ENCODE measurements at regions not wholly inside any gene's neighbourhood (a gene's known extent, or its start where the extent isn't known, plus 50 kb on each side); places are given as distances from the start of the nearest gene placed in this dataset.
A peak's percentile ranks its signal among the peaks of the same experiment; 100 is the strongest.
"Not testable (repeated sequence)": the region's sequence is repeated elsewhere in the genome, so short reads cannot be mapped to it uniquely, and the experiment has no call there.

- DNase-seq = no peak
- in situ Hi-C loops (cut with MboI; ENCODE audit: low pct_unique_long_range_greater_than_20kb, low sequenced_read_pairs) = no loop called here
Observed at GRCh38 chr5:165039748-165040147, 1534.3 kb downstream of the MAT2B start.

DNA sequence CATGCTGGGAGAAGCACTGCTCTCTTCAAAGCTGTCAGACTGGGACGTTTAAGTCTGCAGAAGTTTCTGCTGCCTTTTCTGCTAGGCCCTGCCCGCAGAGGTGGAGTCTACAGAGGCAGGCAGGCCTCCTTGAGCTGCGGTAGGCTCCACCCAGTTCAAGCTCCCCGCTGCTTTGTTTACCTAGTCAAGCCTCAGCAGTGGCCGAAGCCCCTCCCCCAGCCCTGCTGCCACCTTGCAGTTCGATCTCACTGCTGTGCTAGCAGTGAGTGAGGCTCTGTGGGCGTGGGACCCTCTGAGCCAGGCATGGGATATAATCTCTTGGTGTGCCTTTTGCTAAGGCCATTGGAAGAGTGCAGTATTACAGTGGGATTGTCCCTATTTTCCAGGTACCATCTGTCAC, 1540.5 kb downstream of the MAT2B start:
- DNase-seq; in situ Hi-C loops (cut with MboI; ENCODE audit: low pct_unique_long_range_greater_than_20kb, low sequenced_read_pairs): not testable (repeated sequence)

- DNase-seq = no peak
- in situ Hi-C loops (cut with MboI; ENCODE audit: low pct_unique_long_range_greater_than_20kb, low sequenced_read_pairs) = no loop called here
Observed at GRCh38 chr5:165055476-165055875, 1550.1 kb downstream of the MAT2B start.

GRCh38 chr5:165057145-165057544, 1551.7 kb downstream of the MAT2B start:
- DNase-seq = no peak
- in situ Hi-C loops (cut with MboI; ENCODE audit: low pct_unique_long_range_greater_than_20kb, low sequenced_read_pairs) = no loop called here

- DNase-seq = no peak
- in situ Hi-C loops (cut with MboI; ENCODE audit: low pct_unique_long_range_greater_than_20kb, low sequenced_read_pairs) = no loop called here
Observed at GRCh38 chr5:165066751-165067385, 1561.4 kb downstream of the MAT2B start.

DNA sequence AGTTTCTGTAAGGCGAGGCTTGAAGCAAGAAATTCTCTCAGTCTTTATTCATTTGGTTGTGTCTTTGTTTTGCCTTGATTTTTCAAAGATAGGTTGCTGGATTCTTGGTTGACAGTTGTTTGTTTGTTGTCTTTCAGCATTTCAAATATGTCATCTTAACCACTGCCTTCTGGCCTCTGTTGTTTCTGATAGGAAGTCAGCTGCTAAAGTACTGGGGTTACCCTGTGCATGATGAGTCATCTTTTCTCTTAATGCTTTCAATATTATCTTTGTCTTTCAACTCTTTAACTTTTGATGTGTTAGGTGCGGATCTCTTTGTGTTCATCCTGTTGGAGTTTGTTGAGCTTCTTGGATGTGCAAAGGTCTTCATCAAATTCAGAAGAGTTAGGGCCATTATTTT, 1571.3 kb downstream of the MAT2B start:
- in situ Hi-C loops (cut with MboI; ENCODE audit: low pct_unique_long_range_greater_than_20kb, low sequenced_read_pairs) = no loop called here
- no peak for DNase-seq

DNA sequence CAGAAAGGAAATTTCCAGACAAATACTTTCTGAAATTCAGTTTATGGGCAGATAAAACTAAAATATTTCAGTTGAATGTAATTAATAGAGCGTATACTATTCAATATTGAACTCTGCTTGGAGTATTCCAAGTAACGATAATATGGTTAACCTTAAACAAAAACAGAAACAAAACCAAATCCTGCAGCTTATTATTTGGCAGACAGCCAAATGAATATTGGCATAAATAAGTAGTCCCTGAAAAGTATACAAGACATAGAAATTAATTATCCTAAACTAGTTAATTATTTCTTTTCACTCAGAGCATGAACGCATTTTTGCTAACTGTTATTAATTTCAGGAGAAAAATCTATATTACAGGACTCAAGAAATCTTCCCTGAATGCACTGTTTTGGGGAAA, 1574.0 kb downstream of the MAT2B start:
- DNase-seq = no peak
- in situ Hi-C loops (cut with MboI; ENCODE audit: low pct_unique_long_range_greater_than_20kb, low sequenced_read_pairs) = no loop called here

- in situ Hi-C loops (cut with MboI; ENCODE audit: low pct_unique_long_range_greater_than_20kb, low sequenced_read_pairs) = no loop called here
- no peak for DNase-seq
Observed at GRCh38 chr5:165083394-165083793, 1578.0 kb downstream of the MAT2B start.

DNA sequence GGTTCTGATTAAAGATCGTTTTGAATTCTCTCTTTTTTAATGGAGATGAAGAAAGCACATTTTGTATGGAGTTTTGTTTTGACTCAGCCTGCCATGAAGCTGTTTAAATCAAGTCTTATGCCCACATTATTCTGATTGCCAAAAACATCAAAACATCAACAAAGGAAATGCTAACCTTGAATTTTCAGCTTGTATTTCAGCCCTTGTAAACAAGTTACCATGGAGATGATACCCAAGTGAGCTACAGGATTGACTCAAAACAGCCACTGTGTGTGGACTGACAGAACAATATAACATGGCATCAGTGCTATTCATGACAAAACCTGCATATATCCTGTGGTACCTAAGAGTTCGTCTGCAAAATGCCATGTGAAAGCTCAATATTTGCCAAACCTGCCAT, 1581.0 kb downstream of the MAT2B start:
- in situ Hi-C loops (cut with MboI; ENCODE audit: low pct_unique_long_range_greater_than_20kb, low sequenced_read_pairs) = no loop called here
- no peak for DNase-seq

GRCh38 chr5:165094782-165095181, 1589.4 kb downstream of the MAT2B start:
- no peak for DNase-seq
- in situ Hi-C loops (cut with MboI; ENCODE audit: low pct_unique_long_range_greater_than_20kb, low sequenced_read_pairs) = no loop called here

GRCh38 chr5:165101709-165102108, 1596.3 kb downstream of the MAT2B start:
- DNase-seq = no peak
- in situ Hi-C loops (cut with MboI; ENCODE audit: low pct_unique_long_range_greater_than_20kb, low sequenced_read_pairs) = no loop called here

DNA sequence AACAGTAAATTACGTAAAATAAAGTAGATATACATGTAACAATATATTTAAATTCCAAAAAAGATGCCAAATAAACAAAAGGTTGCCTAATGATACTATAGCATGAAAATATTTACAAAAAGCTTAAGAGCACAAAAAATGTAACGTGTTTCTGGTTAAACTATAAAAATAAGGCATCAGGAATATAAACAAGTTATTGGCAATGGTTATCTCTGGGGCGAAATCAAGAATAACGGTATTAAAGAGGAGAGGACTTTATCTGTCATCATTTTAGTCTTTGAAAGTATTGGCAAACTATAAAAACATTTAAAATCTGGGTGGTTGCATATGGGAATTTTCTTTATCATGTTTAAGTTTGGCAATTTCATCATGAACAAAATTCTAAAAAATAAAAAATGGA, 1599.2 kb downstream of the MAT2B start:
- no peak for DNase-seq
- in situ Hi-C loops (cut with MboI; ENCODE audit: low pct_unique_long_range_greater_than_20kb, low sequenced_read_pairs) = no loop called here

GRCh38 chr5:165108809-165109208, 1603.4 kb downstream of the MAT2B start:
- in situ Hi-C loops (cut with MboI; ENCODE audit: low pct_unique_long_range_greater_than_20kb, low sequenced_read_pairs) = no loop called here
- no peak for DNase-seq

DNA sequence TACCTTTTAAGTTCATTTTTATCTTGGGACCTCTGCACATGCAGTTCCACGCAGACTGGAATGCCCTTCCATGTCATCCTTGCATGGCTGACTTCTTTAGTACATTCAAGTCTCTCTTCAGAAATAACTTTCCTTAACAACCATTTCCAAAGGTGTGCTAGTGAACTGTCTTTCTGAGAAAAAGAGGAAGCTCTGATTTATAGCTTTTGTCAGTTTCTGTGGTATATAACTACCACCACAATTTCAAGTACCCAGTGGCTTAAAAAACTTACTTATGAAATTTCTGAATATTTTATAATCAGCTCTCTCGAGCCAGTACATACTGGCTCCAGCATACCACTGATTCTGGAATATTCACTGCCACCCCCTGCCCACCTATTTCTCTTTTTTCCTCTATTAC, 1613.8 kb downstream of the MAT2B start:
- peak; percentile 61 for DNase-seq
- in situ Hi-C loops (cut with MboI; ENCODE audit: low pct_unique_long_range_greater_than_20kb, low sequenced_read_pairs) = no loop called here

GRCh38 chr5:165126598-165126997, 1621.2 kb downstream of the MAT2B start:
- in situ Hi-C loops (cut with MboI; ENCODE audit: low pct_unique_long_range_greater_than_20kb, low sequenced_read_pairs) = no loop called here

GRCh38 chr5:165127941-165128340, 1622.5 kb downstream of the MAT2B start:
- in situ Hi-C loops (cut with MboI; ENCODE audit: low pct_unique_long_range_greater_than_20kb, low sequenced_read_pairs) = no loop called here

More at GRCh38 chr5:165126598-165126997, 1621.2 kb downstream of the MAT2B start:
- no peak for DNase-seq

DNA sequence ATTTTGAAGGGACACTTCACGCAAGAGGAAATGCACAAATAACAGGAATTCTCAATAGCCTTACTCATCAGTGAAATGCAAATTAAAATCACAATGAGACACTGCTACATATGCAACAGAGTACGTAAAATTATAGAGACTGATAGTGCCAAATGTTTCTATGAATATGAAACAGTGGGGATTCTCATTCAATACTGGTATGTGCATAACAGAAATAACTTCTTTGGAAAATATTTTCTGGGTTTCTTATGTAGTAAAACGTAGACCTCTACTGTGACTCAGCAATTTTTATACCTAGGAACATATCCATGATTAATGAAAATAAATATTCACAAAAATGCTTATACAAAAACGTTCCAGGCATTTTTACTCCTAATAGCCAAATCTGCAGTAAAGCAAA, 1625.2 kb downstream of the MAT2B start:
- in situ Hi-C loops (cut with MboI; ENCODE audit: low pct_unique_long_range_greater_than_20kb, low sequenced_read_pairs) = no loop called here
- no peak for DNase-seq

More at GRCh38 chr5:165127941-165128340, 1622.5 kb downstream of the MAT2B start:
- no peak for DNase-seq

- no peak for DNase-seq
- in situ Hi-C loops (cut with MboI; ENCODE audit: low pct_unique_long_range_greater_than_20kb, low sequenced_read_pairs) = no loop called here
Observed at GRCh38 chr5:165134155-165134554, 1628.7 kb downstream of the MAT2B start.

DNA sequence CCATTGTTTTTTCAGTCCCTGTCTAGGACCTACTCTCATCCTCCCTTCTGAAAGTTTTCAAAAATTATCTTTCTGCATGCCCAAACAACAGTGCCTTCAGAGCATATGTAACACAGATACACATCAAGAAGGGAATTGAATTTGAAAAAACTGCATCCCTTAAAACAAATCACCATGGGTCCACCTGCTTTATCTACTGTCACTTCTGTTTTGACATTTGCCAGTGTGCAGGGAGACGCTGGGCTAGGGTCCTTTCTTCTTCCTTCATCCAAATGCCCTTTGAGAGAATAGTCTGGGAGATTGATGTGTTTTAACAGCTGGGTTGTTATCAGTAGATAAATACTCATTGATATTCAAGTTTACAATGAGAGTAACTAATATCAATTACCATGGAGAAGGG, 1630.1 kb downstream of the MAT2B start:
- DNase-seq = no peak
- in situ Hi-C loops (cut with MboI; ENCODE audit: low pct_unique_long_range_greater_than_20kb, low sequenced_read_pairs) = no loop called here

DNA sequence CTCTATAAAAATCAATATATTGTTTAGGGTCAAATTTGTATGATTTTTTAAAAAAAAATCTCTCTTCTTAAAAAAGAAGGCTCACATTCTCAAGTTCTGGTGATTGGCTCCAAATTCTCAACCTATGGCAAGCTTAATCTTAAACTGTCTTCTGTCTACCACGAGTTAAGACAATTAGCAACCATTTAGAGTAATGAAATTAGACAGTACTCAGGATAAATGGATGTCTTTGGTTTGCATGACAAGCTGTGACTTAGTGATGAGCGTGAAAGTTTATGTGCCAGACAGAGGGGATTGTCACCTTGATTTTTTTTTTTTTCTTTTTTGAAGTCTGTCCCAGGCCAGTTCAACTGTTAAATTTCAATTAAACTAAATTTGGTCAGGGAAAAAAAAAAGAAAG, 1632.3 kb downstream of the MAT2B start:
- in situ Hi-C loops (cut with MboI; ENCODE audit: low pct_unique_long_range_greater_than_20kb, low sequenced_read_pairs) = no loop called here
- DNase-seq = no peak

DNA sequence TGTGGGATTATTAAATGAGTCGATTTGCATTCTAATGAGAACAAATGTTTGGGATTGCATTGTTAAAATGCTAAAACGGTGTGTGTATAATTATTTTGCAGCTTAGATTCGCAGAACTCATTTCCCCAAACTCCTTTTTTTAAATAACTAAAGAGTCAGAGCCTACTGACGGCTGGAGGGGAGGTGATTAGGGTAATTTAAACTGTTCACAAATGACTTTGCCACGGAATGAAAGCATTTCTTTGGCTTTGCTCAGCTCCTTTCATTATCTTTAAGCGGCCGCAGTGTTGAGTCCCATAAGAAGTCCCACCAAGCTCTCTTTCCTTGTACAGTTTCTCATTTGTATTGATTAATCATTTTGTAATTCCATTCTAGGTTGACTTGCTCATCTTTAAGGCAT, 1632.8 kb downstream of the MAT2B start:
- DNase-seq = no peak
- in situ Hi-C loops (cut with MboI; ENCODE audit: low pct_unique_long_range_greater_than_20kb, low sequenced_read_pairs) = no loop called here

DNA sequence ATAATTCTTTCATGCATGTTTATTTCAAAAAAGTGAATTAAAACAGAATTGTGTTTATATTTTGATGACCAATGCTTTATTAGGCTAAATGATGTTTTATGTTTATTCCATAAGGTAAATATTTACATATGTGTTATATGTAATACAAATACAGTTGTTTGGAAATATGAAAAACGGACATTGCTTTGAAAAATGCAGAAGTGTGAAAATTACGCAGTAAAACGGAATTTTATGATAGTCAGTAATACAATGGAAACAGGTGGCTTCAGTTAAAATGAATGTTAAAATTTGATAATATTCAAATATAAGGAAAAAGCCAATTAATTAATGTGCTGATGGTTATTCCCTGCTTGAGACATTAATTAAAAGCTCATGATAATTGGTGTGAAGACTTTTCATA, 1633.8 kb downstream of the MAT2B start:
- DNase-seq = no peak
- in situ Hi-C loops (cut with MboI; ENCODE audit: low pct_unique_long_range_greater_than_20kb, low sequenced_read_pairs) = no loop called here

Data from KBM-7 (cell line).